Kidney tubule cell (primary cell): ENCODE measurements at regions not wholly inside any gene's neighbourhood (a gene's known extent, or its start where the extent isn't known, plus 50 kb on each side); places are given as distances from the start of the nearest gene placed in this dataset.
"Not testable (repeated sequence)": the region's sequence is repeated elsewhere in the genome, so short reads cannot be mapped to it uniquely, and the experiment has no call there.

Experiments
- DNase-seq: peaks from one replicate; pipeline ENCODE4 v3.0.0-alpha.2; 2018; ENCODE audit warnings: low spot score

DNA sequence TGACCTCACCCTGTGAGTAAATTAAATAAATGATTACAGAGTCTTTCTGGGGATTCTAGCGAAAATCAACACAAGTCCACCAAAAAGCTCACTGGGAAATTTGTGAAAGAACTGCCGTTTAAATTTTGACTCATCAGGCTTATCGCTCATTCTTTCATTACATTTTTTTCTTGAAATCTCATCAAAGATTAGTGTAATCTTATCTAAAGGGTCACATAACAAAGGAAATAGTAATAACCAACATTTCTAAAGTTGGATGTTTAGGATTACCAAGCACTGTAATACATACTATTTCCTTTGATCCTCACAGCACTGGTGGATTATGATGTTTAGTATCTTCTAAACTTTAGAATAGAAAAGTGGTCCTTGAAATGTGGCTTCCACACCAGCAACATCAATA is 111.1 kb upstream of the CBLB start:
- DNase-seq, result no peak

DNA sequence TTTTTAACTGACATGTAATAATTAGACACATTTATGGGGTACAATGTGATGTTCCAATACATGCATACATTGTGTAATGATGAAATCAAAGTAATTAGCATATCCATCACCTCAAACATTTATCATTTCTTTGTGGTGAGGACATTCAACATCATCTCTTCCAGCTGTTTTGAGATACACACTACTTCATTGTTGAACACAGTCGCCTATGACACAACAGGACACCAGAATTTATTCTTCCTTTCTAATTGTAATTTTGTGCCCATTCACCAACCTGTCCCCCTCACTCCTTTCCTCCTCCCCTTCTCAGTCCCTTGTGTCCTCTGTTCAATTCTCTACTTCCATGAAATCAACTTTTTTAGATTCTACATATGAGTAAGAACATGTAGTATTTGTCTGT is 113.4 kb upstream of the CBLB start:
- DNase-seq, result no peak

DNA sequence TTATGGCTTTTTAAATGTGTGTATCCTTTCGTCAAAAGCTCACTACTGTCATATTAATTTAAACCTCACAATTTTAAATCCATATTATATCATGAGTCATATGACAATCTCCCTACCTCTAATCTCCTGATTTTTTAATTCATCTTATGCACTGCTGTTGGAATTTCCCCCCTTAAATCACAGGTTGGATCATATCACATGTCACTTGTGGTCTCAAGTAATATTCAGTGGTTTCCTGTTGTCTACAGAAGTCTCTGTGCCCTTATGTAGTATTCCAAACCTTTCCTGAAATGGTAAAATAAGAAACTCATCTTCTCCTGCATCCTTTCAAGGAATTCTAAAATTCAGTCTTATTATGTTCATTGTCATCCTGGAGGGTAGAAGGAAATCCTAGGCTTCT is 116.0 kb upstream of the CBLB start:
- DNase-seq, result no peak

DNA sequence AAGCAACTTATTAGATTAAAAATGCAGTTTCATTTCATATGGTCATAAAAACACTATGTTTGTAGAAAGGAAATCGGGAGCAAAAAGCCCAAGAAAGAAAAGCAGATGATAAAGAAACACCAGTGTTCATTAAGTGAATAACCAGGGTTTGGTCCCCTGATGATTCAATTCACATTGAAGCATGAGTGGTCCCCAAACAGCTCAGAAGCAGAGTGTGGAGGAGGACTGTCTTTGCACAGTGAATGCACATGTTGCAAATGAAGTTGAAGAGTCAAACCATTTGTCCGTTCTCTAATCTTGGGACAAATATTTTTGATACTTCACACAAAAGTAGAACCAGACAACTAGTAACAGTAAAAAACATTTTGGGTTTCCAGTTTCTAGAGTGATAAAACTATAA is 117.5 kb upstream of the CBLB start:
- DNase-seq, result not testable (repeated sequence)

DNA sequence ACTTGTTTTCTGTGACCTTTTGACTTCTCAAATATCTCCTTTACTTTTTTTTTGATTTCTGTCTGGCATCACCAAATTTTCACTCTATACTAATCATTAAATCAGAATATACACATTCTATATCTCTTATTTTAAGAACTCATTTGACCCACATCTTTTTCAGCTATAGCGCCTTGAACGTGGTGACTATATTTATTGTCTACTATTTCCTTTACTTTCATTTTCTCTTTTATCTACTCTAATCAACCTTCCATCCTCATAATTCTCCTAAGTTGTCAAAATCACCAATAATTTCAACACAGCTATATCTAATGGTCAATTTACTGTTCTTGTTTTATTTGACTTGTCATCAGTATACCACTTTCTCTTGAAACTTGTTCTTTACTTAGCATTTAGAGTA is 119.0 kb upstream of the CBLB start:
- DNase-seq, result no peak

GRCh38 chr3:105988540-105989212 is 119.9 kb upstream of the CBLB start:
- no peak for DNase-seq

- no peak for DNase-seq
Measured at GRCh38 chr3:105996781-105997180, 128.0 kb upstream of the CBLB start.

- no peak for DNase-seq
Measured at GRCh38 chr3:105997466-105997799, 128.6 kb upstream of the CBLB start.

- DNase-seq, result peak; percentile 90
Measured at GRCh38 chr3:105997800-105998526, 129.2 kb upstream of the CBLB start.

DNA sequence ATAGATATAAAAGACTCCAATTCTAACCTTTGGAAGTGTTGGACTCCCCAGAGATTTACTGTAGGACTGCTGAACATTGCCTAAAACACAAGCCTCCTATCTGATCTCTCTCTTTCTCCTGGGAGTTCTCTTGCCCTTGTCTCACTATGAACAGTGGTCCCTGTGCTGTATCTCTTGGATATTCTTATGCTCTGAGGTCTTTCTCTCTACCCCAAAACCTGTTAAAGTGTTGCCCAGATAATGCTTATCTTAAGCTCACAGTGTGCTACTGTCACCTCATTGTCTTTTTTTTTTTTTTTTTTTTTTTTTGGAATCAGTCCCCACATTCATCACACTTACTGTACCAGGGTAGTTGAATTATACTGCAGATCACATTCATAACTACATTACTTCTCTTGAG is 131.0 kb upstream of the CBLB start:
- DNase-seq, result no peak

- no peak for DNase-seq
Measured at GRCh38 chr3:106001923-106002322, 133.1 kb upstream of the CBLB start.

- DNase-seq, result no peak
Measured at GRCh38 chr3:106004137-106004681, 135.4 kb upstream of the CBLB start.

DNA sequence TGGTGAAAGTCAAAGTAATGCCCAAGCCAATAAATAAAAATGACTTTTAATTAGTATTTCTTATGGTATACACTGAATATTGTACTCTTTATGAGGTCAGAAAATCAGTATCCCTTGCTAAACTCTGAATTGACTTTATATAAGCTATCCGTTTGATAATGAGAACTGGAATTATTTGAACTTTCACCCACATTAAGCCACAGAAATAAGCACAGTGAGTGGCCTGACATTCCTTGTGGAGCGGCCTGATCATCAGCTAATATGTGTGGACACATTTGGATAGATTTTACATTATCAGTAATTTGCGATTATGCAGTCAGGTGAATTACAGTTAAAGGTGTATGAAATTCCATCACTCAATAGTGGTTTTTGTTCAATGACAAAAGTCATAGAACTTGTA is 136.0 kb upstream of the CBLB start:
- DNase-seq, result no peak

- DNase-seq, result peak; percentile 54
Measured at GRCh38 chr3:106006001-106006400, 137.2 kb upstream of the CBLB start.

- no peak for DNase-seq
Measured at GRCh38 chr3:106006571-106006970, 137.8 kb upstream of the CBLB start.

GRCh38 chr3:106007512-106007911 is 138.7 kb upstream of the CBLB start:
- no peak for DNase-seq

GRCh38 chr3:106008766-106009165 is 140.0 kb upstream of the CBLB start:
- no peak for DNase-seq

GRCh38 chr3:106010829-106011228 is 142.0 kb upstream of the CBLB start:
- no peak for DNase-seq

DNA sequence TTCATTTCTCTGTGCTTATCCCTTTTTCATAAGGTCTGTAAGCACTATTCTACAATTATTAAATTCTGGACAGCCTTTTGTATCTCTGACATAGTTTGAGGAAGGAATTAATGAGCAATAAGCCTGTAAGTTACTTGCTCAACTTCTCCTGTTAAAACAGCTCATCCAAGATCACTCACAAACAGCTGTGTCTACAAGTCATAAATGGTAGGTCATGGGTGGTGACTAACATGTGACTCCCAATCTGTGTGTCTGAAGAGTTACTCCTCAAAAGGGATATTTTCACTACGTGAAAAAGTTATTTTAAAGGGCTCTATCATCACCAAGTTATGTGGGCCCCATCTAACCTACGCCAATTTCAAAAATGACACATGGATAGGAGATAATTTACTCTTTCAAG is 145.2 kb upstream of the CBLB start:
- DNase-seq, result peak; percentile 83

DNA sequence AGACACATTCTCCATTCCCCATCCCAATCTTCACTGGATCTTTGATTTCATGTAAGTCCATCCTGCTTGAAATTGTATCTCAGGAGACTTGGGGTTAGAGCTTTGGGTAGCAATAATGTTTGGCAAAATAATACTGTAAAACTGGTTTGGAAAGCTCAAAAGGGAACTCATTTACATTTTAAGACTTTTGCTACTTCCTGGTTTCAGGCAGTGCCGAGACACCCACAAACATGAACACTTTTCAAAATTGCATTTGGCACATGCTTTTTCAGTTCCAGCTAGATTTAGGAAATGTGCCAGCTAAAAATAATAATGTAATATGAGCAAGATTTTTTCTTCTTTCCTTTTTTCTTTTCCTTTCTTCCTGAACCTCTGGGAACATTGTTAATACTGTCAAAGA is 145.7 kb upstream of the CBLB start:
- DNase-seq, result no peak

DNA sequence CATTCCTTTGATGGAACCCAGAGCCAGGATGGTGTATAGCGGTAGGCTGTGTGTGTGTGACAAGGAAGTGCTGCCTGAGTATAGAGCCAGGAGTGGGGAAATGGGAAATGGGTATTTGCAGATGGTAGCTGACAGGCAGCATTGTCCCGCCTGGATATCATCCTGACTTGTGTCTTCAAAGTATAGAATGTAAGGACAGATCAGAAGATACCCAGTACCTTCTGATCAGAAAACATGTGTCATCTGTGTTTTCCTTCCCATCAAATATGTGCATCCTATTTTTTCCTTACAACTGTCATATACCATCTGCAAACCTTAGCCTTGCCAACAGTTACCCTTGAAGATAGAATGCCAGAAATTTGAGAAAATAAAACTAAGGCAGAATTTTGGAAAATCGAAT is 146.2 kb upstream of the CBLB start:
- no peak for DNase-seq

GRCh38 chr3:106018102-106018501 is 149.3 kb upstream of the CBLB start:
- DNase-seq, result no peak

GRCh38 chr3:106018929-106019550 is 150.2 kb upstream of the CBLB start:
- DNase-seq, result no peak
